ENCODE measurements at regions not wholly inside any gene's neighbourhood (a gene's known extent, or its start where the extent isn't known, plus 50 kb on each side); places are given as distances from the start of the nearest gene placed in this dataset.

- H3K27ac ChIP-seq (ENCODE audit: low read depth in 2 of 2, low read length in 2 of 2): no peak overlapping the region
- H3K4me1 ChIP-seq (ENCODE audit: control insufficient read depth in 2 of 3, insufficient read depth in 2 of 3, low read depth in 1 of 3, low read length in 3 of 3): no peaks in the 10 kb centered on the region
- no peak overlapping the region for H3K9ac ChIP-seq (ENCODE audit: low read length in 3 of 3)
- no peak overlapping the region for H3K4me3 ChIP-seq (ENCODE audit: low read length in 3 of 3)
- H3K36me3 ChIP-seq (ENCODE audit: control insufficient read depth in 2 of 3, insufficient read depth in 3 of 3, low read length in 3 of 3): no peaks in the 10 kb centered on the region
- intact Hi-C loops (cut with DNase I): no loop called here
- peak in 1 of 5 donors; percentile 18 for DNase-seq
- no peak for FAIRE-seq
- no peak for TF ChIP-seq CTCF (IDR thresholded peaks at IDR 0.05; ENCODE audit: borderline replicate concordance, extremely low read depth, insufficient read depth)
- peaks cover 0 to 14% (median 0%) of the 10 kb centered on the region in 3 donors for H3K9me3 ChIP-seq (ENCODE audit: control insufficient read depth in 2 of 3, insufficient read depth in 1 of 3, low read length in 3 of 3)
- no peaks in the 10 kb centered on the region for H3K27me3 ChIP-seq (ENCODE audit: control insufficient read depth, insufficient read depth, low read length)
Observed at GRCh38 chr11:29518389-29519174, 498.2 kb downstream of the KCNA4 start.

GRCh38 chr11:29511394-29511793 is 505.4 kb downstream of the KCNA4 start:
- H3K27me3 ChIP-seq (ENCODE audit: control insufficient read depth, insufficient read depth, low read length): no peaks in the 10 kb centered on the region
- DNase-seq (peak in 1 of 5 donors; percentile 15), FAIRE-seq (peak; percentile 29)
- no peak overlapping the region for H3K4me3 ChIP-seq (ENCODE audit: low read length in 3 of 3)
- H3K9ac ChIP-seq (ENCODE audit: low read length in 3 of 3): no peak overlapping the region
- no peaks in the 10 kb centered on the region for H3K9me3 ChIP-seq (ENCODE audit: control insufficient read depth in 2 of 3, insufficient read depth in 1 of 3, low read length in 3 of 3)
- no peaks in the 10 kb centered on the region for H3K4me1 ChIP-seq (ENCODE audit: control insufficient read depth in 2 of 3, insufficient read depth in 2 of 3, low read depth in 1 of 3, low read length in 3 of 3)
- no peak for TF ChIP-seq CTCF (IDR thresholded peaks at IDR 0.05; ENCODE audit: borderline replicate concordance, extremely low read depth, insufficient read depth)
- H3K27ac ChIP-seq (ENCODE audit: low read depth in 2 of 2, low read length in 2 of 2): no peak overlapping the region
- intact Hi-C loops (cut with DNase I): no loop called here
- no peaks in the 10 kb centered on the region for H3K36me3 ChIP-seq (ENCODE audit: control insufficient read depth in 2 of 3, insufficient read depth in 3 of 3, low read length in 3 of 3)

GRCh38 chr11:29507376-29507775 is 509.5 kb downstream of the KCNA4 start:
- no peak overlapping the region for H3K4me3 ChIP-seq (ENCODE audit: low read length in 3 of 3)
- intact Hi-C loops (cut with DNase I): no loop called here
- no peaks in the 10 kb centered on the region for H3K27me3 ChIP-seq (ENCODE audit: control insufficient read depth, insufficient read depth, low read length)
- H3K36me3 ChIP-seq (ENCODE audit: control insufficient read depth in 2 of 3, insufficient read depth in 3 of 3, low read length in 3 of 3): no peaks in the 10 kb centered on the region
- no peaks in the 10 kb centered on the region for H3K9me3 ChIP-seq (ENCODE audit: control insufficient read depth in 2 of 3, insufficient read depth in 1 of 3, low read length in 3 of 3)
- no peaks in the 10 kb centered on the region for H3K4me1 ChIP-seq (ENCODE audit: control insufficient read depth in 2 of 3, insufficient read depth in 2 of 3, low read depth in 1 of 3, low read length in 3 of 3)
- no peak for FAIRE-seq
- TF ChIP-seq CTCF (IDR thresholded peaks at IDR 0.05; ENCODE audit: borderline replicate concordance, extremely low read depth, insufficient read depth): no peak
- DNase-seq: no peak
- no peak overlapping the region for H3K27ac ChIP-seq (ENCODE audit: low read depth in 2 of 2, low read length in 2 of 2)
- no peak overlapping the region for H3K9ac ChIP-seq (ENCODE audit: low read length in 3 of 3)

Measured in kidney (tissue), 13 donors.